ENCODE measurements at regions not wholly inside any gene's neighbourhood (a gene's known extent, or its start where the extent isn't known, plus 50 kb on each side); places are given as distances from the start of the nearest gene placed in this dataset.
A peak's percentile ranks its signal among the peaks of the same experiment; 100 is the strongest.

- no peak for DNase-seq (ENCODE audit: extremely low read depth, low read depth)
Measured at GRCh38 chr14:38038171-38038570, 169.5 kb upstream of the SSTR1 start.

GRCh38 chr14:38038986-38039385 lies 168.7 kb upstream of the SSTR1 start:
- TF ChIP-seq CTCF (IDR thresholded peaks at IDR 0.05; ENCODE audit: low read depth, low read length, missing control alignments), result no peak
- DNase-seq (ENCODE audit: extremely low read depth, low read depth), result no peak
- H3K4me3 ChIP-seq (replicated peaks; ENCODE audit: low read depth, low read length), result no peak overlapping the region

More at GRCh38 chr14:38038171-38038570, 169.5 kb upstream of the SSTR1 start:
- no peak for TF ChIP-seq CTCF (IDR thresholded peaks at IDR 0.05; ENCODE audit: low read depth, low read length, missing control alignments)
- H3K4me3 ChIP-seq (replicated peaks; ENCODE audit: low read depth, low read length), result no peak overlapping the region

GRCh38 chr14:38039496-38039895 lies 168.2 kb upstream of the SSTR1 start:
- no peak overlapping the region for H3K4me3 ChIP-seq (replicated peaks; ENCODE audit: low read depth, low read length)
- TF ChIP-seq CTCF (IDR thresholded peaks at IDR 0.05; ENCODE audit: low read depth, low read length, missing control alignments), result no peak
- peak; percentile 29 for DNase-seq (ENCODE audit: extremely low read depth, low read depth)

- no peak for DNase-seq (ENCODE audit: extremely low read depth, low read depth)
- H3K4me3 ChIP-seq (replicated peaks; ENCODE audit: low read depth, low read length), result no peak overlapping the region
- TF ChIP-seq CTCF (IDR thresholded peaks at IDR 0.05; ENCODE audit: low read depth, low read length, missing control alignments), result no peak
Measured at GRCh38 chr14:38040411-38040810, 167.3 kb upstream of the SSTR1 start.

GRCh38 chr14:38042322-38042721 lies 165.4 kb upstream of the SSTR1 start:
- H3K4me3 ChIP-seq (replicated peaks; ENCODE audit: low read depth, low read length), result no peak overlapping the region
- DNase-seq (ENCODE audit: extremely low read depth, low read depth), result peak; percentile 63
- TF ChIP-seq CTCF (IDR thresholded peaks at IDR 0.05; ENCODE audit: low read depth, low read length, missing control alignments), result no peak

- no peak for TF ChIP-seq CTCF (IDR thresholded peaks at IDR 0.05; ENCODE audit: low read depth, low read length, missing control alignments)
- no peak for DNase-seq (ENCODE audit: extremely low read depth, low read depth)
- no peak overlapping the region for H3K4me3 ChIP-seq (replicated peaks; ENCODE audit: low read depth, low read length)
Measured at GRCh38 chr14:38044710-38045109, 163.0 kb upstream of the SSTR1 start.

GRCh38 chr14:38045461-38045860 lies 162.2 kb upstream of the SSTR1 start:
- no peak for TF ChIP-seq CTCF (IDR thresholded peaks at IDR 0.05; ENCODE audit: low read depth, low read length, missing control alignments)
- H3K4me3 ChIP-seq (replicated peaks; ENCODE audit: low read depth, low read length), result no peak overlapping the region
- no peak for DNase-seq (ENCODE audit: extremely low read depth, low read depth)

All from HFF-Myc (cell line).